Hematopoietic multipotent progenitor cell treated with erythropoietin and hydrocortisone succinate and interleukin-3 and kit ligand, for 15 days (in vitro differentiated cells): ENCODE measurements at regions not wholly inside any gene's neighbourhood (a gene's known extent, or its start where the extent isn't known, plus 50 kb on each side); places are given as distances from the start of the nearest gene placed in this dataset.
"Not testable (repeated sequence)": the region's sequence is repeated elsewhere in the genome, so short reads cannot be mapped to it uniquely, and the experiment has no call there.

Experiments used
- DNase-seq: peaks from one replicate; pipeline ENCODE4 v3.0.0-alpha.2; 2015; ENCODE audit warnings: low spot score

- DNase-seq, result peak; percentile 33
Observed at GRCh38 chr20:43404878-43405277, 52.8 kb upstream of the SRSF6 start.

GRCh38 chr20:43400882-43401281 lies 56.8 kb upstream of the SRSF6 start:
- not testable (repeated sequence) for DNase-seq

GRCh38 chr20:43398676-43399324 lies 58.9 kb upstream of the SRSF6 start:
- DNase-seq, result no peak

GRCh38 chr20:43397147-43397546 lies 60.5 kb upstream of the SRSF6 start:
- no peak for DNase-seq

GRCh38 chr20:43393052-43393451 lies 64.6 kb upstream of the SRSF6 start:
- no peak for DNase-seq

GRCh38 chr20:43392561-43392960 lies 65.1 kb upstream of the SRSF6 start:
- DNase-seq, result no peak

GRCh38 chr20:43389839-43390626 lies 67.7 kb upstream of the SRSF6 start:
- DNase-seq, result no peak

GRCh38 chr20:43389211-43389610 lies 68.5 kb upstream of the SRSF6 start:
- no peak for DNase-seq

GRCh38 chr20:43388268-43389002 lies 69.3 kb upstream of the SRSF6 start:
- no peak for DNase-seq

- DNase-seq, result no peak
Observed at GRCh38 chr20:43387737-43388136, 70.0 kb upstream of the SRSF6 start.

- no peak for DNase-seq
Observed at GRCh38 chr20:43386878-43387277, 70.8 kb upstream of the SRSF6 start.

GRCh38 chr20:43385914-43386313 lies 71.8 kb upstream of the SRSF6 start:
- no peak for DNase-seq

GRCh38 chr20:43384101-43384940 lies 73.4 kb upstream of the SRSF6 start:
- DNase-seq, result no peak

- no peak for DNase-seq
Observed at GRCh38 chr20:43383026-43383795, 74.5 kb upstream of the SRSF6 start.

GRCh38 chr20:43382135-43382534 lies 75.6 kb upstream of the SRSF6 start:
- DNase-seq, result not testable (repeated sequence)

GRCh38 chr20:43381533-43381932 lies 76.2 kb upstream of the SRSF6 start:
- DNase-seq, result not testable (repeated sequence)

GRCh38 chr20:43379239-43379917 lies 78.3 kb upstream of the SRSF6 start:
- DNase-seq, result no peak

GRCh38 chr20:43376831-43377230 lies 80.9 kb upstream of the SRSF6 start:
- no peak for DNase-seq

- no peak for DNase-seq
Observed at GRCh38 chr20:43375591-43375990, 82.1 kb upstream of the SRSF6 start.

- no peak for DNase-seq
Observed at GRCh38 chr20:43372051-43372450, 85.6 kb upstream of the SRSF6 start.

- DNase-seq, result no peak
Observed at GRCh38 chr20:43365691-43366090, 92.0 kb upstream of the SRSF6 start.
